Neutrophil (primary cell): ENCODE measurements at regions not wholly inside any gene's neighbourhood (a gene's known extent, or its start where the extent isn't known, plus 50 kb on each side); places are given as distances from the start of the nearest gene placed in this dataset.

Experiments used
- H3K27ac ChIP-seq: fragments of 200-600 bp; sonication (generic); 2 replicates; pipeline ENCODE4 v1.5.1; 2016; ENCODE audit warnings: mild to moderate bottlenecking, moderate library complexity
- H3K27me3 ChIP-seq: fragments of 200-600 bp; sonication (generic); 2 replicates; pipeline ENCODE4 v1.6.0; 2016; ENCODE audit warnings: mild to moderate bottlenecking
- H3K36me3 ChIP-seq: fragments of 200-600 bp; sonication (generic); 2 replicates; pipeline ENCODE4 v1.5.1; 2017
- H3K4me1 ChIP-seq, 2 experiments: fragments of 200-600 bp in 1 of 2; sonication (generic) in 1 of 2; 1 replicate in 1 of 2; 2 replicates in 1 of 2; pipeline versions ENCODE4 v1.5.1 to v1.6.1; 2013 to 2016; ENCODE audit warnings: low read depth in 1 of 2, low read length in 1 of 2, mild to moderate bottlenecking in 1 of 2, moderate library complexity in 1 of 2; ENCODE audit not compliant: control insufficient read depth in 1 of 2, insufficient read depth in 1 of 2
- H3K4me3 ChIP-seq, 2 experiments: fragments of 200-600 bp in 1 of 2; sonication (generic) in 1 of 2; 1 replicate in 1 of 2; 2 replicates in 1 of 2; pipeline ENCODE4 v1.5.1; 2013 to 2016; ENCODE audit warnings: low read depth in 1 of 2, low read length in 1 of 2, mild to moderate bottlenecking in 1 of 2, moderate library complexity in 1 of 2
- H3K9me3 ChIP-seq: fragments of 200-600 bp; sonication (generic); 2 replicates; pipeline ENCODE4 v1.5.1; 2016
- TF ChIP-seq, protein P1 (sequence below): fragments of 200-600 bp; sonication (generic); IDR thresholded peaks from 2 replicates; pipeline ENCODE4 v1.5.1; 2016; ENCODE audit warnings: antibody characterized with exemption

GRCh38 chr12:97767347-97767746 lies 304.7 kb downstream of the RMST start:
- no peak overlapping the region for H3K4me3 ChIP-seq
- no peaks in the 10 kb centered on the region for H3K9me3 ChIP-seq
- H3K36me3 ChIP-seq, result no peaks in the 10 kb centered on the region
- no peaks in the 10 kb centered on the region for H3K27me3 ChIP-seq
- H3K27ac ChIP-seq, result no peak overlapping the region
- no peaks in the 10 kb centered on the region for H3K4me1 ChIP-seq
- TF ChIP-seq, protein P1, sequence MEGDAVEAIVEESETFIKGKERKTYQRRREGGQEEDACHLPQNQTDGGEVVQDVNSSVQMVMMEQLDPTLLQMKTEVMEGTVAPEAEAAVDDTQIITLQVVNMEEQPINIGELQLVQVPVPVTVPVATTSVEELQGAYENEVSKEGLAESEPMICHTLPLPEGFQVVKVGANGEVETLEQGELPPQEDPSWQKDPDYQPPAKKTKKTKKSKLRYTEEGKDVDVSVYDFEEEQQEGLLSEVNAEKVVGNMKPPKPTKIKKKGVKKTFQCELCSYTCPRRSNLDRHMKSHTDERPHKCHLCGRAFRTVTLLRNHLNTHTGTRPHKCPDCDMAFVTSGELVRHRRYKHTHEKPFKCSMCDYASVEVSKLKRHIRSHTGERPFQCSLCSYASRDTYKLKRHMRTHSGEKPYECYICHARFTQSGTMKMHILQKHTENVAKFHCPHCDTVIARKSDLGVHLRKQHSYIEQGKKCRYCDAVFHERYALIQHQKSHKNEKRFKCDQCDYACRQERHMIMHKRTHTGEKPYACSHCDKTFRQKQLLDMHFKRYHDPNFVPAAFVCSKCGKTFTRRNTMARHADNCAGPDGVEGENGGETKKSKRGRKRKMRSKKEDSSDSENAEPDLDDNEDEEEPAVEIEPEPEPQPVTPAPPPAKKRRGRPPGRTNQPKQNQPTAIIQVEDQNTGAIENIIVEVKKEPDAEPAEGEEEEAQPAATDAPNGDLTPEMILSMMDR, result no peak

DNA sequence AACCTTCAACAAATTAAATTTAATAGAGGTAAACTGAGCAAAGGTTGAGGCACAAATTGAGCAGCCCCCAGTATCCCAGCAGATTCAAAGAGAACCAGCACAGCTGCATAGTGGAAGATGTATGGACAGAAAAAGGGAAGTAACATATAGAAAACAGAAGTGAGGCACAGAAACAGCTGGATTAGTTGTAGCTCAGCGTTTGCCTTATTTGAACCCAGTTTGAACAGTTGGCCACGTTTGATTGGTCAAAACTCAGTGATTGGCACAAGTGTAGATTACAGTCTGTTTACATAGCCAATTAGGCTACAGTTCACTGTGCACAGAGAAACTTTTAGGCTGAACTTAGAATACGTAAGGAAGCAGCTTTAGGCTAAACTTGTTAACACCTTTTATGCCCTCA lies 315.5 kb downstream of the RMST start:
- Histone ChIP-seq H3K9me3 (no peaks in the 10 kb centered on the region), H3K27me3 (no peaks in the 10 kb centered on the region), H3K4me3 (no peak overlapping the region), H3K36me3 (no peaks in the 10 kb centered on the region), H3K27ac (no peak overlapping the region), H3K4me1 (no peaks in the 10 kb centered on the region)
- TF ChIP-seq, protein P1, result no peak

DNA sequence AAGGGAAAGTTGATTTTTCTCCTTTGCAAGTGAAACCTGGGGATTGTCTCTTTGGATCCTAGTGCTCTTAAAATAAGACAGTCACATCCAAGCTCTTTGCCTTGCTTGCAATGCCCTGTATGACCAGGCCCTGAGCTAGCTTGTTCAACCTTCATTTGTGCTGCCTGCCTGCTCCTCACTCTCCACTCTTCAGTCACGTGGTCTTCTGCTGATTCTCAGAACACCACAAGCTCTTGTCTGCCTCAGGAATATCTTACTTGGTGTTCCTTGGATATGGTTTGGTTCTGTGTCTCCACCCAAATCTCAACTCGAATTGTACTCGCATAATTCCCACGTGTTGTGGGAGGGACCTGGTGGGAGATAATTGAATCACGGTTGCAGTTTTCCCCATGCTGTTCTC lies 318.7 kb downstream of the RMST start:
- no peaks in the 10 kb centered on the region for H3K9me3 ChIP-seq
- no peaks in the 10 kb centered on the region for H3K36me3 ChIP-seq
- H3K27me3 ChIP-seq, result no peaks in the 10 kb centered on the region
- no peak overlapping the region for H3K27ac ChIP-seq
- TF ChIP-seq, protein P1, result no peak
- no peaks in the 10 kb centered on the region for H3K4me1 ChIP-seq
- H3K4me3 ChIP-seq, result no peak overlapping the region

DNA sequence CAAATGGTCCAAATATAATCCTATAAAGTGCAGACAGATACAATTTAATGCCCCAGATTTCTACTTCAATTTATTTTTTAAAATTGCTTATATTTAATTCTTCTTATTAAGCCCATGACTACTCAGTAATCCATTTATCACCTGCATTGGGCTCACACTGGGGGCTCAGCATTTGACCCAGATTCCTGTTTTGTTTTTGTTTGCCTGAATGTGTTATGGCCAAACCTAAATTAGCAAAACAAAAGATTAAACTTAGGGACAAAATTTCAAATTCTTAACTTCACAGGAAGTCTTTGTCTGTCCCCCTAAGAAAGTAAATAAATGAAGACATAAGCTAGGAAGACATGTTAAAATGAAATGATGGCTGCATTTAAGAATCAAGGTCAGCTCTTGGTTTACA lies 322.3 kb downstream of the RMST start:
- H3K4me3 ChIP-seq, result no peak overlapping the region
- H3K27me3 ChIP-seq, result no peaks in the 10 kb centered on the region
- H3K36me3 ChIP-seq, result no peaks in the 10 kb centered on the region
- no peaks in the 10 kb centered on the region for H3K4me1 ChIP-seq
- H3K9me3 ChIP-seq, result no peaks in the 10 kb centered on the region
- TF ChIP-seq, protein P1, result no peak
- H3K27ac ChIP-seq, result no peak overlapping the region

- H3K4me3 ChIP-seq, result no peak overlapping the region
- H3K4me1 ChIP-seq, result no peaks in the 10 kb centered on the region
- H3K27ac ChIP-seq, result no peak overlapping the region
- TF ChIP-seq, protein P1, result no peak
- H3K27me3 ChIP-seq, result no peaks in the 10 kb centered on the region
- H3K9me3 ChIP-seq, result no peaks in the 10 kb centered on the region
- no peaks in the 10 kb centered on the region for H3K36me3 ChIP-seq
Observed at GRCh38 chr12:97790281-97790680, 327.7 kb downstream of the RMST start.

- Histone ChIP-seq H3K4me3 (no peak overlapping the region), H3K27ac (no peak overlapping the region), H3K9me3 (no peaks in the 10 kb centered on the region), H3K36me3 (no peaks in the 10 kb centered on the region), H3K27me3 (no peaks in the 10 kb centered on the region), H3K4me1 (peaks cover 0 to 11% of the 10 kb centered on the region in 2 experiments)
- TF ChIP-seq, protein P1, result no peak
Observed at GRCh38 chr12:97797473-97797872, 334.9 kb downstream of the RMST start.
